Left ventricle myocardium inferior (tissue), 1 donor: ENCODE measurements at regions not wholly inside any gene's neighbourhood (a gene's known extent, or its start where the extent isn't known, plus 50 kb on each side); places are given as distances from the start of the nearest gene placed in this dataset.

ENCODE experiments used
- DNase-seq: peaks from one replicate; pipeline ENCODE4 v3.0.0-alpha.2; 2020
- H3K27ac ChIP-seq: fragments of 200-600 bp; replicated peaks from 2 replicates; pipeline ENCODE4 v1.8.0; 2021
- H3K27me3 ChIP-seq: fragments of 200-600 bp; 2 replicates; pipeline ENCODE4 v1.8.0; 2021; ENCODE audit warnings: low read depth
- H3K36me3 ChIP-seq: fragments of 200-600 bp; 2 replicates; pipeline ENCODE4 v1.8.0; 2021
- H3K4me1 ChIP-seq: fragments of 200-600 bp; 2 replicates; pipeline ENCODE4 v1.8.0; 2021
- H3K4me3 ChIP-seq: fragments of 200-600 bp; 2 replicates; pipeline ENCODE4 v1.8.0; 2021; ENCODE audit warnings: mild to moderate bottlenecking, moderate library complexity
- H3K9me3 ChIP-seq: fragments of 200-600 bp; replicated peaks from 2 replicates; pipeline ENCODE4 v1.8.0; 2021
- CTCF ChIP-seq: fragments of 200-600 bp; IDR thresholded peaks from 2 replicates; pipeline ENCODE4 v1.8.0; 2021; ENCODE audit warnings: antibody characterized with exemption, mild to moderate bottlenecking, borderline replicate concordance
- intact Hi-C: fragments of 100-400 bp; cut with micrococcal nuclease; formaldehyde crosslinking; loops from one replicate; pipeline ENCODE4 v1.11.0; 2022
- donor health status: DM: no; HTN: yes; CAD: no; lungs with severe emphysema.

DNA sequence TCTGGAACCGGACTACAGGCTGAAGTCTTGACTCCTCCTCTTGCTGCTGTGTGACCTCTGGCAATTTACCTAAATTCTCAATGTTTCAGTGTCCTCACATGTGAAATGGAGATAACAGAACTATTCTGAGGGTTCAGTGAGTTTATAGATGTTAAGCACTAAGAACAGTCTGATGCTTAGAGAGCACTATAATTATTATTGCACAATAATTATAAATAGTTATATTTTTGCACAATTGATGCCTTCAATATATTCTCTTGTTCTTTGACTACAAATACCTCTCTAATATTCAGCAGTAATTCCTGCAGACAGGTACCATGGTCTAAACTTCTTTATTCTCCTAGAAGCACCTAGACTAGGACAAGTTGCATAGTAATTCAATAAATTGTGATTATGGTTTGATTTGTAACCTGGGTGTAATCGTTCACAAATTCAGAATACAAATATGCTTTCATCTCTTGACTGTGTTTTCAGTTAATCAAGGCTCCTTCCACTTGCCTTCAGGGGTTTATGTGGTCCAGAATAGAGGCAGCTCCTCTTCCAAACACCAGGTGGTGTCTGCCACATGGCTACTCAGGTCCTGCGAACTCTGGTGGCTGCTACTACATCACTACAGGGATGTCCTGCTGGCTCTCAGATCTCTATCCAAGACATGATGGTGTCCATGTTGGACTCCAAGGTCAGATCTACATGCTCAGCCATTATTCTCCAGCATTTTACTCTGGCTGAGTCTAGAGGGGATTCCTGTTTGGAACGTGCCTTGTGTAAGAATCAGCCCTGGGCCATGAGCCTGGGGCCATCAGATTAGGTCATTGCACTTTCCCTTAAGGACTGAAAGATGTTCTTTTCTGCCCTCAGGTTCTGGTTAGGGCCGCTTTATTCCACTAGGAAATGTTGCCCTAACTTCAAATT is 103.4 kb downstream of the QRFPR start:
- no peak for DNase-seq
- H3K27me3 ChIP-seq: peaks cover 35% of the 10 kb centered on the region
- H3K9me3 ChIP-seq: no peaks in the 10 kb centered on the region
- intact Hi-C loops: no loop called here
- no peak overlapping the region for H3K27ac ChIP-seq
- TF ChIP-seq CTCF: peak; percentile 40
- no peaks in the 10 kb centered on the region for H3K4me1 ChIP-seq
- H3K4me3 ChIP-seq: no peak overlapping the region
- H3K36me3 ChIP-seq: no peaks in the 10 kb centered on the region

DNA sequence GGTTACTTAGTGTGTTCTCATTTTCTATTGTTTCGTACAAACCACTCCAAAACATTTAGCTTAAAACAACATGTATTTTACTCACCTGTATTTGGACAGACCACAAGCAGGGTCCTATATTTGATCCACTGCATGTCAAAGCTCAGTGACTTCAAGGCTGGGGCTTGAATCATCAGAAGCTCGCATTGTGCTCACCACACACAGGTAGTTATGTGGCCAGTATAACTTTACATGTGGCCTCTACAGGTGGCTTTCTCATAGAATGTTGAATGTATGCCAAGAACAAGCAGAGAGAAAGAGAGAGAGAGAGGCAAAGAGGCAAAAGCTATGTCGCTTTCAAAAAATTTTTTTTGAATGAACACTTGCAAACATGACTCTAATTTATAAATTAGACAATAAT is 107.6 kb downstream of the QRFPR start:
- DNase-seq: no peak
- H3K9me3 ChIP-seq: no peaks in the 10 kb centered on the region
- H3K4me3 ChIP-seq: no peak overlapping the region
- no peak for TF ChIP-seq CTCF
- H3K27me3 ChIP-seq: peaks cover 28% of the 10 kb centered on the region
- no peaks in the 10 kb centered on the region for H3K36me3 ChIP-seq
- H3K4me1 ChIP-seq: no peaks in the 10 kb centered on the region
- H3K27ac ChIP-seq: no peak overlapping the region
- intact Hi-C loops: no loop called here

- H3K4me1 ChIP-seq: no peaks in the 10 kb centered on the region
- no peak overlapping the region for H3K27ac ChIP-seq
- H3K27me3 ChIP-seq: peaks cover 21% of the 10 kb centered on the region
- no peaks in the 10 kb centered on the region for H3K9me3 ChIP-seq
- TF ChIP-seq CTCF: no peak
- intact Hi-C loops: no loop called here
- H3K4me3 ChIP-seq: no peak overlapping the region
- no peaks in the 10 kb centered on the region for H3K36me3 ChIP-seq
- no peak for DNase-seq
Observed at GRCh38 chr4:121272526-121272925, 108.3 kb downstream of the QRFPR start.

DNA sequence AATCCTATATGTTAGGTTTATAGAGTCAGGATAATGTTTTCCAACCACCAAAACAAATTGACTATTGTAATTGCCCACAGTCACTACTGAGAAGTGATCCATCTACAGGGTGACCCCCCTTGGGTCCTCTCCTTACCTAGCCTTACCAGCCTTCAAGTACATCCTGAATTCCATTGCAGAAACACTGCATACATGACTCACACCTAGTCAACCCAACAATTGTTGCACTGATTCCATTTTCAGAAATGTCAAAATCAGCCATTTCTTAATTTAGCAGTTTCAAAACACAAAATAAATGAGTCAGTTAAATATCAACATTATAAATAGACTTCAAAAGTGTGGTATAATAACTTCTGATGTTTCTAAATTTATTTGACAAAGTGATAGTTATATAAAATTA is 106.3 kb upstream of the TNIP3 start:
- H3K27me3 ChIP-seq: peaks cover 8% of the 10 kb centered on the region
- no peak overlapping the region for H3K4me3 ChIP-seq
- no peak for TF ChIP-seq CTCF
- no peak overlapping the region for H3K27ac ChIP-seq
- no peaks in the 10 kb centered on the region for H3K9me3 ChIP-seq
- no peak for DNase-seq
- no peaks in the 10 kb centered on the region for H3K36me3 ChIP-seq
- intact Hi-C loops: no loop called here
- no peaks in the 10 kb centered on the region for H3K4me1 ChIP-seq

DNA sequence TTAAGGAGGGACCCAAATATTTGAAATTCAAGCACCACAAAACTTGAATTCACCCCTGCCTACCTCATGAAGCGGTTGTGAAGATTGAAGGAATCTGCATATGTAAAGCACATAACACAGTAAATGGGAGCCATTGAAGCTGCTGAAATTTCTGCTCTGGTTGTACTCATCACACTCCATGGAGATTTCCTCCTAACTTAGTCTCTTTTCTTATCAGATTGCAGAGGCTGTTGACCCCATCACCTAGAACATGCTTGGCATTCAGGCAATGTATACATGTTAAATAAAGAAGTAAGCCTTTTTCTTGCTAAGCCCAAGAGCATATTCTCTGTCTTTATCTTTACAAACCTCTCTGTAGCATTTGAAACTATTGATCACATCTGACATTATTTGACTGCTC is 104.9 kb upstream of the TNIP3 start:
- no peak for DNase-seq
- no peaks in the 10 kb centered on the region for H3K4me1 ChIP-seq
- intact Hi-C loops: no loop called here

More for the DNA sequence above, 104.9 kb upstream of the TNIP3 start:
- TF ChIP-seq CTCF: no peak
- Histone ChIP-seq H3K27ac (no peak overlapping the region), H3K9me3 (no peaks in the 10 kb centered on the region), H3K36me3 (no peaks in the 10 kb centered on the region), H3K27me3 (no peaks in the 10 kb centered on the region), H3K4me3 (no peak overlapping the region)
